Left ventricle myocardium inferior (tissue), 1 donor: ENCODE measurements at regions not wholly inside any gene's neighbourhood (a gene's known extent, or its start where the extent isn't known, plus 50 kb on each side); places are given as distances from the start of the nearest gene placed in this dataset.

Experiments
- DNase-seq: peaks from one replicate; pipeline ENCODE4 v3.0.0-alpha.2; 2020
- H3K27ac ChIP-seq: fragments of 200-600 bp; replicated peaks from 2 replicates; pipeline ENCODE4 v1.8.0; 2021
- H3K27me3 ChIP-seq: fragments of 200-600 bp; 2 replicates; pipeline ENCODE4 v1.8.0; 2021; ENCODE audit warnings: low read depth
- H3K36me3 ChIP-seq: fragments of 200-600 bp; 2 replicates; pipeline ENCODE4 v1.8.0; 2021
- H3K4me1 ChIP-seq: fragments of 200-600 bp; 2 replicates; pipeline ENCODE4 v1.8.0; 2021
- H3K4me3 ChIP-seq: fragments of 200-600 bp; 2 replicates; pipeline ENCODE4 v1.8.0; 2021; ENCODE audit warnings: mild to moderate bottlenecking, moderate library complexity
- H3K9me3 ChIP-seq: fragments of 200-600 bp; replicated peaks from 2 replicates; pipeline ENCODE4 v1.8.0; 2021
- intact Hi-C: fragments of 100-400 bp; cut with micrococcal nuclease; formaldehyde crosslinking; loops from one replicate; pipeline ENCODE4 v1.11.0; 2022
- TF ChIP-seq, protein P1 (sequence below): fragments of 200-600 bp; IDR thresholded peaks from 2 replicates; pipeline ENCODE4 v1.8.0; 2021; ENCODE audit warnings: antibody characterized with exemption, mild to moderate bottlenecking, borderline replicate concordance
- donor health status: DM: no; HTN: yes; CAD: no; lungs with severe emphysema.

DNA sequence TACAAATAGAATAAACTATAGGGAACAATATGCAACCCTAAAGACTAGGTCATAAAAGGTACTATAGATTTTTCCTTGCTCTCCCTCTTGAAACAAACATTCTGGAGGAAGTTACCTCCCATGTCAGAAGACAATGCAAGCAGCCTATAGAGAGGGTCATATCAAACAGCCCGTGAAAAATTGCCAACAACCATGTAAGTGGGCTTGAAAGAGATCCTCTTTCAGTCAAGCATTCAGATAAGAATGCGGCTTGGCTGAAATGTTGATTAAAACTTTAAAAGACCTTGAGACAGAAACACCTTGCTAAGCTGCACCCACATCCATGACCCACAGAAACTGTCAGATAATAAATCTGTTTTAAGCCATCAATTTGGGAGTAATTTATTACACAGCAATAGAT lies 526.6 kb upstream of the GHITM start:
- Histone ChIP-seq H3K4me3 (no peak overlapping the region), H3K27ac (no peak overlapping the region), H3K27me3 (no peaks in the 10 kb centered on the region), H3K4me1 (no peaks in the 10 kb centered on the region), H3K9me3 (no peaks in the 10 kb centered on the region), H3K36me3 (no peaks in the 10 kb centered on the region)
- TF ChIP-seq, protein P1, sequence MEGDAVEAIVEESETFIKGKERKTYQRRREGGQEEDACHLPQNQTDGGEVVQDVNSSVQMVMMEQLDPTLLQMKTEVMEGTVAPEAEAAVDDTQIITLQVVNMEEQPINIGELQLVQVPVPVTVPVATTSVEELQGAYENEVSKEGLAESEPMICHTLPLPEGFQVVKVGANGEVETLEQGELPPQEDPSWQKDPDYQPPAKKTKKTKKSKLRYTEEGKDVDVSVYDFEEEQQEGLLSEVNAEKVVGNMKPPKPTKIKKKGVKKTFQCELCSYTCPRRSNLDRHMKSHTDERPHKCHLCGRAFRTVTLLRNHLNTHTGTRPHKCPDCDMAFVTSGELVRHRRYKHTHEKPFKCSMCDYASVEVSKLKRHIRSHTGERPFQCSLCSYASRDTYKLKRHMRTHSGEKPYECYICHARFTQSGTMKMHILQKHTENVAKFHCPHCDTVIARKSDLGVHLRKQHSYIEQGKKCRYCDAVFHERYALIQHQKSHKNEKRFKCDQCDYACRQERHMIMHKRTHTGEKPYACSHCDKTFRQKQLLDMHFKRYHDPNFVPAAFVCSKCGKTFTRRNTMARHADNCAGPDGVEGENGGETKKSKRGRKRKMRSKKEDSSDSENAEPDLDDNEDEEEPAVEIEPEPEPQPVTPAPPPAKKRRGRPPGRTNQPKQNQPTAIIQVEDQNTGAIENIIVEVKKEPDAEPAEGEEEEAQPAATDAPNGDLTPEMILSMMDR: no peak
- intact Hi-C loops: no loop called here
- DNase-seq: no peak

DNA sequence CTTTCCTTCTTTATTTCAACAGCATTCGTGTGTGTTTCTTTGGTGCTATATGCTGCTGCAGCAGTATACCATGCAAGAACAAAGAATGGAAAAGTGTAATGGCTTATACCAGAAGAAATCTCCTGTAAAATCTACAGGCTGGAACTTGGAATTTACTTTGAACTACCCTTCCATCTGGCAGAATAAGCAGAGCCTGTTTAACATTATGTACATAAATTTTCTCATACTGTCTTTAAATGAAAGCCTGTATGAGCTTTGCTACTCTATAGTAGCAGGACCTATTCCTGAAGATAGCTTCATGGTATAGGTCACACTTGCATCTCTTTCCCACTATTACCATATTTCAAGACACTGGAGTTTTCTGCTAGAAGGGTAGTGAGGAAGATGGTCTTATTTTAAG lies 522.1 kb upstream of the GHITM start:
- Histone ChIP-seq H3K9me3 (no peaks in the 10 kb centered on the region), H3K36me3 (no peaks in the 10 kb centered on the region)
- intact Hi-C loops: no loop called here

GRCh38 chr10:83617692-83618545 lies 521.4 kb upstream of the GHITM start:
- intact Hi-C loops: no loop called here
- Histone ChIP-seq H3K27ac (no peak overlapping the region), H3K36me3 (no peaks in the 10 kb centered on the region), H3K4me3 (no peak overlapping the region), H3K27me3 (no peaks in the 10 kb centered on the region), H3K4me1 (peaks cover 3% of the 10 kb centered on the region), H3K9me3 (no peaks in the 10 kb centered on the region)
- TF ChIP-seq, protein P1: no peak
- DNase-seq: no peak

More for the DNA sequence above, 522.1 kb upstream of the GHITM start:
- Histone ChIP-seq H3K4me1 (peaks cover 3% of the 10 kb centered on the region), H3K27ac (no peak overlapping the region), H3K4me3 (no peak overlapping the region), H3K27me3 (no peaks in the 10 kb centered on the region)
- TF ChIP-seq, protein P1: no peak
- no peak for DNase-seq

DNA sequence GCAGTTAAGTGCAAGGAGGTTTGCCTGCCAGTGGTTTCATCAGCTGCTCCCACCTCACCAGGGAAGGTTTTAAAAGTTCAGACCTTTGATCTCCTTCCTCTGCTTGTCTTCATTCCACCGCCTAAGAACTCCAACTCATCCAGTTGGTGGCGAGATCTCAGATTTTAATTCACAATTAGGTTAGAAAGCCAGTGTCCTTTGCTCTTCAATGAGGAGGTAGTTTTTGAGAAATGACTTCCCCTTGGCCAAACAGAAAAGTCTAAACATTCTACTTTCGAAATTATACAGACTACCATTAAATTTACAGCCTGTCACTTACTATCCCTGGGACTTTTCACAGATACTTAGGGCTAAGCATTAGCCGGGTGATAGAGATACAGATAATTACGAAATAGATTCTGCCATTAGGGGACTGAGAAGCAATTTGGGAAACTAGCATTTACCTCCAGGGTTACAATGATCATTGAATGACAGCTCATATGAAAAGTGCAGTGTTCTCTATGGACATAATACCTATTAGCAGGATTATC lies 513.4 kb upstream of the GHITM start:
- no peak for DNase-seq
- TF ChIP-seq, protein P1: no peak
- H3K36me3 ChIP-seq: no peaks in the 10 kb centered on the region
- no peaks in the 10 kb centered on the region for H3K27me3 ChIP-seq
- no peak overlapping the region for H3K27ac ChIP-seq
- H3K4me1 ChIP-seq: no peaks in the 10 kb centered on the region
- no peaks in the 10 kb centered on the region for H3K9me3 ChIP-seq
- no peak overlapping the region for H3K4me3 ChIP-seq
- intact Hi-C loops: no loop called here

DNA sequence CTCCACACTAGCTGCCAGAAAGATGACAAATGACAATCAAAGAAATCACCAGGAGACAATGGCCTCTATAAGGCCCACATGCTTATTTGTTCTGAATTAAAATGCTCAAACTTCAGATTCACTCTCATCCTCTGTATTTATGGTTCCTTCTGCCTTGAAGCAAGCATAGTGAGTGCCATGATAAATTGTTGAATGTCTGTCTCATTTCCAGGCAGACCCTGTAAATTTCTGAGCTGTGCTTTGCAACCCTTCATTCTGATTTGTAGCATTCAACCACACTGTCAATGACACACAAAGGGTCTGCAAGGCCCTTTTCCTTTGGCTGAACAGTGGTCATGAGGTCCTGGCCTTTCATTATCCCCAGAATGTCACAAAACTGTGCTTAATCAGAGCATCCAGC lies 506.6 kb upstream of the GHITM start:
- TF ChIP-seq, protein P1: no peak
- DNase-seq: no peak
- Histone ChIP-seq H3K4me1 (no peaks in the 10 kb centered on the region), H3K9me3 (no peaks in the 10 kb centered on the region), H3K27ac (no peak overlapping the region), H3K4me3 (no peak overlapping the region), H3K36me3 (no peaks in the 10 kb centered on the region), H3K27me3 (no peaks in the 10 kb centered on the region)
- intact Hi-C loops: no loop called here
